GM12878 (cell line): ENCODE measurements at regions not wholly inside any gene's neighbourhood (a gene's known extent, or its start where the extent isn't known, plus 50 kb on each side); places are given as distances from the start of the nearest gene placed in this dataset.
"Not testable (repeated sequence)": the region's sequence is repeated elsewhere in the genome, so short reads cannot be mapped to it uniquely, and the experiment has no call there.

ENCODE experiments used
- ATAC-seq: fragments of 200-7000 bp; cut with Tn5 transposase; 3 replicates; pipeline ENCODE4 v1.9.1; 2020; ENCODE audit warnings: mild to moderate bottlenecking, moderate library complexity
- BruUV-seq: library from RNA; stranded (reverse); fragments of 400-500 nt; replicated peaks from 2 replicates; lab custom pipeline; 2021; lab: Mats Ljungman, UMichigan
- CTCF ChIA-PET: fragments of 300-600 bp; sonication (Branson Sonifier 250); formaldehyde crosslinking; extraction: SDS; loops from one replicate; lab custom pipeline; 2021; ENCODE audit warnings: inconsistent platforms; lab: Yijun Ruan, JAX
- POLR2A ChIA-PET: fragments of 350-600 bp; formaldehyde crosslinking; extraction: SDS; loops from one replicate; lab custom pipeline; 2021; ENCODE audit warnings: inconsistent platforms; lab: Charles Lee
- RAD21 ChIA-PET: fragments of 300-600 bp; sonication (Branson Sonifier 250); formaldehyde crosslinking; loops from one replicate; lab custom pipeline; 2023; ENCODE audit warnings: antibody characterized with exemption; ENCODE audit not compliant: unreplicated experiment; lab: Charles Lee
- SMC1A ChIA-PET: fragments of 300-600 bp; sonication (Branson Sonifier 250); formaldehyde crosslinking; loops from one replicate; lab custom pipeline; 2023; ENCODE audit not compliant: unreplicated experiment, uncharacterized antibody; lab: Charles Lee
- DNase-seq: peaks from one replicate; pipeline ENCODE4 v3.0.0-alpha.2; 2011; ENCODE audit warnings: low read depth, low spot score
- FAIRE-seq: peaks from 3 replicates; lab custom pipeline; 2011; peaks lifted over from hg19 to GRCh38; lab: Jason Lieb, UNC
- H2AFZ ChIP-seq: 2 replicates; pipeline ENCODE4 v1.6.0; 2011; ENCODE audit warnings: low read depth, low read length, control low read depth; ENCODE audit not compliant: control insufficient read depth
- H3K27ac ChIP-seq: 2 replicates; pipeline ENCODE4 v1.5.1; 2011; ENCODE audit warnings: control low read depth; ENCODE audit not compliant: control insufficient read depth, insufficient read depth
- H3K27me3 ChIP-seq, 2 experiments: replicated peaks in 1 of 2; 2 replicates each; pipeline versions ENCODE4 v1.6.0 to v1.6.1; 2011; ENCODE audit warnings: low read length in 1 of 2; ENCODE audit not compliant: control insufficient read depth in 2 of 2, insufficient read depth in 2 of 2
- H3K36me3 ChIP-seq, 2 experiments: 2 replicates each; pipeline ENCODE4 v1.5.1; 2011; ENCODE audit warnings: low read length in 1 of 2; ENCODE audit not compliant: control insufficient read depth in 2 of 2, insufficient read depth in 2 of 2
- H3K4me1 ChIP-seq: 2 replicates; pipeline ENCODE4 v1.6.1; 2011; ENCODE audit warnings: mild to moderate bottlenecking, low read length, moderate library complexity, mixed read lengths; ENCODE audit not compliant: control insufficient read depth, insufficient read depth
- H3K4me2 ChIP-seq: 2 replicates; pipeline ENCODE4 v1.6.0; 2011; ENCODE audit warnings: control low read depth; ENCODE audit not compliant: control insufficient read depth, insufficient read depth
- H3K4me3 ChIP-seq: fragments of 200-600 bp; sonication (generic); 2 replicates; pipeline ENCODE4 v1.5.1; 2016
- H3K79me2 ChIP-seq: 2 replicates; pipeline ENCODE4 v1.6.0; 2011; ENCODE audit warnings: low read length; ENCODE audit not compliant: control insufficient read depth, insufficient read depth
- H3K9ac ChIP-seq: 2 replicates; pipeline ENCODE4 v1.8.0; 2011; ENCODE audit warnings: low read length, control low read depth, mixed read lengths; ENCODE audit not compliant: control insufficient read depth, insufficient read depth
- H3K9me3 ChIP-seq: replicated peaks from 3 replicates; pipeline ENCODE4 v1.5.1; 2011; ENCODE audit warnings: mild to moderate bottlenecking, low read length; ENCODE audit not compliant: control insufficient read depth, insufficient read depth
- H4K20me1 ChIP-seq: 2 replicates; pipeline ENCODE4 v1.6.0; 2011; ENCODE audit not compliant: control insufficient read depth, insufficient read depth
- ASH2L ChIP-seq: fragments of 300-600, 200-600 bp; sonication (generic); IDR thresholded peaks from 2 replicates; pipeline ENCODE4 v1.6.1; 2017; ENCODE audit warnings: low read depth, mild to moderate bottlenecking, borderline replicate concordance
- JUND ChIP-seq: IDR thresholded peaks from 2 replicates; pipeline ENCODE4 v1.6.1; 2012; ENCODE audit warnings: low read depth, mild to moderate bottlenecking, low read length, improper control_type of control experiment, moderate library complexity
- SUZ12 ChIP-seq: fragments of 200-600 bp; sonication (generic); IDR thresholded peaks from one replicate; pipeline ENCODE4 v1.6.1; 2018; ENCODE audit warnings: antibody characterized with exemption, mild to moderate bottlenecking; ENCODE audit not compliant: unreplicated experiment
- WGBS: methylation state at CpG from one replicate; pipeline ENCODE4 v1.1.6; 2016; ENCODE audit warnings: low lambda C conversion rate; ENCODE audit not compliant: insufficient replicate concordance, insufficient coverage; ENCODE audit errors: missing lambda C conversion rate; 5-methylcytosine and 5-hydroxymethylcytosine counted together
- in situ Hi-C: fragments of 300-500 bp; cut with MboI; formaldehyde crosslinking; loops from 9 replicates; pipeline ENCODE4 v1.14.3; 2018; ENCODE audit warnings: mixed read lengths
- intact Hi-C: fragments of 100-400 bp; cut with micrococcal nuclease; formaldehyde crosslinking; loops from one replicate; pipeline ENCODE4 v1.14.2; 2022; ENCODE audit not compliant: unreplicated experiment
- TF ChIP-seq, protein P1 (sequence below): fragments of 450-650 bp; IDR thresholded peaks from 2 replicates; pipeline ENCODE4 v1.6.1; 2017; ENCODE audit warnings: mild to moderate bottlenecking
- TF ChIP-seq, protein P2 (sequence below): fragments of 450-650 bp; IDR thresholded peaks from 2 replicates; pipeline ENCODE4 v1.6.1; 2017; ENCODE audit warnings: low read depth, mild to moderate bottlenecking, moderate library complexity
- TF ChIP-seq, protein P3 (sequence below): fragments of 450-650 bp; formaldehyde crosslinking; IDR thresholded peaks from 2 replicates; pipeline ENCODE4 v1.5.0; 2022; ENCODE audit warnings: mild to moderate bottlenecking, missing genetic modification characterization
- TF ChIP-seq, protein P4 (sequence below): fragments of 450-650 bp; conservative IDR thresholded peaks from 2 replicates; pipeline ENCODE4 v1.6.1; 2017; ENCODE audit warnings: mild to moderate bottlenecking, moderate library complexity

DNA sequence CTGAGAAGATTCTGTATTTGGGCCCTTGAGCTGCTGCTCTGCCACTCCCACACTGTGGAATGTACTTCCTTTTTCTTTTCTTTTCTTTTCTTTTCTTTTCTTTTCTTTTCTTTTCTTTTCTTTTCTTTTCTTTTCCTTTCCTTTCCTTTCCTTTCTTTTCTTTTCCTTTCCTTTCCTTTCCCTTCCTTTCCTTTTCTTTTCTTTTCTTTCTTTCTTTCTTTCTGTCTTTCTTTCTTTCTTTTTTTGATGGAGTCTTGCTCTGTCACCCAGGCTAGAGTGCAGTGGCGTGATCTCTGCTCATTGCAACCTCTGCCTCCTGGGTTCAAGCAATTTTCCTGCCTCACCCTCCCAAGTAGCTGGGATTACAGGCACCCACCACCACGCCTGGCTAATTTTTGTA is 89.8 kb downstream of the DNAAF6 start:
- RAD21 ChIA-PET, H3K9me3 ChIP-seq, ATAC-seq, H3K27me3 ChIP-seq, H3K9ac ChIP-seq, H4K20me1 ChIP-seq, POLR2A ChIA-PET, BruUV-seq, H3K4me1 ChIP-seq, H3K27ac ChIP-seq, SMC1A ChIA-PET, FAIRE-seq, H3K79me2 ChIP-seq, DNase-seq, H3K4me2 ChIP-seq, H3K4me3 ChIP-seq, CTCF ChIA-PET, in situ Hi-C loops, H3K36me3 ChIP-seq, intact Hi-C loops, H2AFZ ChIP-seq: not testable (repeated sequence)
- WGBS, result 4% methylated on average over 2 of the region's 2 CpGs

DNA sequence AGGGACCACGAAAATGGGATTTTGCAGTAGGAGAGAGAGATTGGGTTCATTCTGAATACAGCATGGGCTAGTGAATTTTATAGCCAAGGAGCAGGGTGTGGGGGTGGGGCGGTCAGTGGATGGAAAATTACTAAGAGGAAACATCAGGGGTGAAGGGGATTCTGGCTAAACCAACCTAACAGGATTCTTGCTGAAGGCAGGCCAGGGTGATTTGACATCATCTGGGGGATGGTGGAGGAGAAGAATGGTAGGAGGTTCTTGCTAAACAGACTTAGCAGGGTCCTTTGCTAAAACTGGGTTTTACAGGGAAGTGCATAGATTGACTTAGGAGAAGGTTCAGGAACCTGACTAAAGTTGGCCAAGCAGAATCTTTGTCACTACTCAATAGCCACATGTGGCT is 91.9 kb downstream of the DNAAF6 start:
- no peak overlapping the region for H3K9ac ChIP-seq
- TF ChIP-seq SUZ12 (no peak), ASH2L (no peak), JUND (no peak)
- TF ChIP-seq, protein P1, sequence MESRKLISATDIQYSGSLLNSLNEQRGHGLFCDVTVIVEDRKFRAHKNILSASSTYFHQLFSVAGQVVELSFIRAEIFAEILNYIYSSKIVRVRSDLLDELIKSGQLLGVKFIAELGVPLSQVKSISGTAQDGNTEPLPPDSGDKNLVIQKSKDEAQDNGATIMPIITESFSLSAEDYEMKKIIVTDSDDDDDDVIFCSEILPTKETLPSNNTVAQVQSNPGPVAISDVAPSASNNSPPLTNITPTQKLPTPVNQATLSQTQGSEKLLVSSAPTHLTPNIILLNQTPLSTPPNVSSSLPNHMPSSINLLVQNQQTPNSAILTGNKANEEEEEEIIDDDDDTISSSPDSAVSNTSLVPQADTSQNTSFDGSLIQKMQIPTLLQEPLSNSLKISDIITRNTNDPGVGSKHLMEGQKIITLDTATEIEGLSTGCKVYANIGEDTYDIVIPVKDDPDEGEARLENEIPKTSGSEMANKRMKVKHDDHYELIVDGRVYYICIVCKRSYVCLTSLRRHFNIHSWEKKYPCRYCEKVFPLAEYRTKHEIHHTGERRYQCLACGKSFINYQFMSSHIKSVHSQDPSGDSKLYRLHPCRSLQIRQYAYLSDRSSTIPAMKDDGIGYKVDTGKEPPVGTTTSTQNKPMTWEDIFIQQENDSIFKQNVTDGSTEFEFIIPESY, result no peak
- TF ChIP-seq, protein P2, sequence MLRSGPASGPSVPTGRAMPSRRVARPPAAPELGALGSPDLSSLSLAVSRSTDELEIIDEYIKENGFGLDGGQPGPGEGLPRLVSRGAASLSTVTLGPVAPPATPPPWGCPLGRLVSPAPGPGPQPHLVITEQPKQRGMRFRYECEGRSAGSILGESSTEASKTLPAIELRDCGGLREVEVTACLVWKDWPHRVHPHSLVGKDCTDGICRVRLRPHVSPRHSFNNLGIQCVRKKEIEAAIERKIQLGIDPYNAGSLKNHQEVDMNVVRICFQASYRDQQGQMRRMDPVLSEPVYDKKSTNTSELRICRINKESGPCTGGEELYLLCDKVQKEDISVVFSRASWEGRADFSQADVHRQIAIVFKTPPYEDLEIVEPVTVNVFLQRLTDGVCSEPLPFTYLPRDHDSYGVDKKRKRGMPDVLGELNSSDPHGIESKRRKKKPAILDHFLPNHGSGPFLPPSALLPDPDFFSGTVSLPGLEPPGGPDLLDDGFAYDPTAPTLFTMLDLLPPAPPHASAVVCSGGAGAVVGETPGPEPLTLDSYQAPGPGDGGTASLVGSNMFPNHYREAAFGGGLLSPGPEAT, result no peak
- TF ChIP-seq, protein P3, sequence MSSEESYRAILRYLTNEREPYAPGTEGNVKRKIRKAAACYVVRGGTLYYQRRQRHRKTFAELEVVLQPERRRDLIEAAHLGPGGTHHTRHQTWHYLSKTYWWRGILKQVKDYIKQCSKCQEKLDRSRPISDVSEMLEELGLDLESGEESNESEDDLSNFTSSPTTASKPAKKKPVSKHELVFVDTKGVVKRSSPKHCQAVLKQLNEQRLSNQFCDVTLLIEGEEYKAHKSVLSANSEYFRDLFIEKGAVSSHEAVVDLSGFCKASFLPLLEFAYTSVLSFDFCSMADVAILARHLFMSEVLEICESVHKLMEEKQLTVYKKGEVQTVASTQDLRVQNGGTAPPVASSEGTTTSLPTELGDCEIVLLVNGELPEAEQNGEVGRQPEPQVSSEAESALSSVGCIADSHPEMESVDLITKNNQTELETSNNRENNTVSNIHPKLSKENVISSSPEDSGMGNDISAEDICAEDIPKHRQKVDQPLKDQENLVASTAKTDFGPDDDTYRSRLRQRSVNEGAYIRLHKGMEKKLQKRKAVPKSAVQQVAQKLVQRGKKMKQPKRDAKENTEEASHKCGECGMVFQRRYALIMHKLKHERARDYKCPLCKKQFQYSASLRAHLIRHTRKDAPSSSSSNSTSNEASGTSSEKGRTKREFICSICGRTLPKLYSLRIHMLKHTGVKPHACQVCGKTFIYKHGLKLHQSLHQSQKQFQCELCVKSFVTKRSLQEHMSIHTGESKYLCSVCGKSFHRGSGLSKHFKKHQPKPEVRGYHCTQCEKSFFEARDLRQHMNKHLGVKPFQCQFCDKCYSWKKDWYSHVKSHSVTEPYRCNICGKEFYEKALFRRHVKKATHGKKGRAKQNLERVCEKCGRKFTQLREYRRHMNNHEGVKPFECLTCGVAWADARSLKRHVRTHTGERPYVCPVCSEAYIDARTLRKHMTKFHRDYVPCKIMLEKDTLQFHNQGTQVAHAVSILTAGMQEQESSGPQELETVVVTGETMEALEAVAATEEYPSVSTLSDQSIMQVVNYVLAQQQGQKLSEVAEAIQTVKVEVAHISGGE (CRISPR knock-in tag), result no peak
- TF ChIP-seq, protein P4, sequence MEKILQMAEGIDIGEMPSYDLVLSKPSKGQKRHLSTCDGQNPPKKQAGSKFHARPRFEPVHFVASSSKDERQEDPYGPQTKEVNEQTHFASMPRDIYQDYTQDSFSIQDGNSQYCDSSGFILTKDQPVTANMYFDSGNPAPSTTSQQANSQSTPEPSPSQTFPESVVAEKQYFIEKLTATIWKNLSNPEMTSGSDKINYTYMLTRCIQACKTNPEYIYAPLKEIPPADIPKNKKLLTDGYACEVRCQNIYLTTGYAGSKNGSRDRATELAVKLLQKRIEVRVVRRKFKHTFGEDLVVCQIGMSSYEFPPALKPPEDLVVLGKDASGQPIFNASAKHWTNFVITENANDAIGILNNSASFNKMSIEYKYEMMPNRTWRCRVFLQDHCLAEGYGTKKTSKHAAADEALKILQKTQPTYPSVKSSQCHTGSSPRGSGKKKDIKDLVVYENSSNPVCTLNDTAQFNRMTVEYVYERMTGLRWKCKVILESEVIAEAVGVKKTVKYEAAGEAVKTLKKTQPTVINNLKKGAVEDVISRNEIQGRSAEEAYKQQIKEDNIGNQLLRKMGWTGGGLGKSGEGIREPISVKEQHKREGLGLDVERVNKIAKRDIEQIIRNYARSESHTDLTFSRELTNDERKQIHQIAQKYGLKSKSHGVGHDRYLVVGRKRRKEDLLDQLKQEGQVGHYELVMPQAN, result no peak
- BruUV-seq, result no TSS peak
- ChIA-PET RAD21 (no interaction called here), POLR2A (no interaction called here), SMC1A (no interaction called here), CTCF (no interaction called here)
- H3K4me1 ChIP-seq, result no peaks in the 10 kb centered on the region
- H3K36me3 ChIP-seq, result no peaks in the 10 kb centered on the region
- intact Hi-C loops, result no loop called here
- H2AFZ ChIP-seq, result no peak overlapping the region
- H3K4me3 ChIP-seq, result no peak overlapping the region
- 15% methylated on average over 2 of the region's 2 CpGs for WGBS
- no peaks in the 10 kb centered on the region for H3K27me3 ChIP-seq
- H3K4me2 ChIP-seq, result no peak overlapping the region
- in situ Hi-C loops, result no loop called here
- H3K27ac ChIP-seq, result no peak overlapping the region
- DNase-seq, result no peak
- FAIRE-seq, result no peak
- no peaks in the 10 kb centered on the region for H3K79me2 ChIP-seq
- H3K9me3 ChIP-seq, result no peaks in the 10 kb centered on the region
- no peak for ATAC-seq
- no peaks in the 10 kb centered on the region for H4K20me1 ChIP-seq
